Activated CD8-positive, alpha-beta memory T cell treated with anti-CD3 and anti-CD28 coated beads, Interleukin-2, amount 50 U/mL, for 48 hours (primary cell): ENCODE measurements at regions not wholly inside any gene's neighbourhood (a gene's known extent, or its start where the extent isn't known, plus 50 kb on each side); places are given as distances from the start of the nearest gene placed in this dataset.

ENCODE experiments used
- DNase-seq: peaks from one replicate; pipeline ENCODE4 v3.0.0-alpha.2; 2020

GRCh38 chr2:23131066-23131575 lies 253.9 kb upstream of the KLHL29 start:
- no peak for DNase-seq

GRCh38 chr2:23132000-23132399 lies 253.0 kb upstream of the KLHL29 start:
- DNase-seq: no peak

- no peak for DNase-seq
Measured at GRCh38 chr2:23132823-23133595, 252.0 kb upstream of the KLHL29 start.

- DNase-seq: no peak
Measured at GRCh38 chr2:23134726-23135125, 250.3 kb upstream of the KLHL29 start.

- DNase-seq: no peak
Measured at GRCh38 chr2:23135481-23136100, 249.4 kb upstream of the KLHL29 start.

GRCh38 chr2:23137166-23137565 lies 247.8 kb upstream of the KLHL29 start:
- DNase-seq: no peak

- no peak for DNase-seq
Measured at GRCh38 chr2:23138701-23139100, 246.3 kb upstream of the KLHL29 start.

GRCh38 chr2:23145460-23145859 lies 239.5 kb upstream of the KLHL29 start:
- no peak for DNase-seq

- DNase-seq: no peak
Measured at GRCh38 chr2:23146011-23146410, 239.0 kb upstream of the KLHL29 start.

- no peak for DNase-seq
Measured at GRCh38 chr2:23148342-23148741, 236.6 kb upstream of the KLHL29 start.

GRCh38 chr2:23149777-23150176 lies 235.2 kb upstream of the KLHL29 start:
- DNase-seq: no peak

GRCh38 chr2:23153484-23153883 lies 231.5 kb upstream of the KLHL29 start:
- no peak for DNase-seq

- DNase-seq: no peak
Measured at GRCh38 chr2:23155022-23155421, 230.0 kb upstream of the KLHL29 start.

GRCh38 chr2:23157812-23158211 lies 227.2 kb upstream of the KLHL29 start:
- no peak for DNase-seq

- no peak for DNase-seq
Measured at GRCh38 chr2:23158306-23158705, 226.7 kb upstream of the KLHL29 start.

GRCh38 chr2:23159746-23160405 lies 225.1 kb upstream of the KLHL29 start:
- no peak for DNase-seq

GRCh38 chr2:23164173-23164572 lies 220.8 kb upstream of the KLHL29 start:
- DNase-seq: no peak

GRCh38 chr2:23169896-23170295 lies 215.1 kb upstream of the KLHL29 start:
- no peak for DNase-seq

GRCh38 chr2:23171108-23171507 lies 213.9 kb upstream of the KLHL29 start:
- no peak for DNase-seq

GRCh38 chr2:23178396-23178795 lies 206.6 kb upstream of the KLHL29 start:
- DNase-seq: no peak

GRCh38 chr2:23183733-23184132 lies 201.2 kb upstream of the KLHL29 start:
- no peak for DNase-seq

- no peak for DNase-seq
Measured at GRCh38 chr2:23198316-23199114, 186.5 kb upstream of the KLHL29 start.
